ENCODE measurements at regions not wholly inside any gene's neighbourhood (a gene's known extent, or its start where the extent isn't known, plus 50 kb on each side); places are given as distances from the start of the nearest gene placed in this dataset.

GRCh38 chr12:91567100-91567485 is 384.5 kb upstream of the DCN start:
- no peak for TF ChIP-seq CTCF (IDR thresholded peaks at IDR 0.05)
- TF ChIP-seq POLR2A (IDR thresholded peaks at IDR 0.05): no peak
